ENCODE measurements at regions not wholly inside any gene's neighbourhood (a gene's known extent, or its start where the extent isn't known, plus 50 kb on each side); places are given as distances from the start of the nearest gene placed in this dataset.

DNA sequence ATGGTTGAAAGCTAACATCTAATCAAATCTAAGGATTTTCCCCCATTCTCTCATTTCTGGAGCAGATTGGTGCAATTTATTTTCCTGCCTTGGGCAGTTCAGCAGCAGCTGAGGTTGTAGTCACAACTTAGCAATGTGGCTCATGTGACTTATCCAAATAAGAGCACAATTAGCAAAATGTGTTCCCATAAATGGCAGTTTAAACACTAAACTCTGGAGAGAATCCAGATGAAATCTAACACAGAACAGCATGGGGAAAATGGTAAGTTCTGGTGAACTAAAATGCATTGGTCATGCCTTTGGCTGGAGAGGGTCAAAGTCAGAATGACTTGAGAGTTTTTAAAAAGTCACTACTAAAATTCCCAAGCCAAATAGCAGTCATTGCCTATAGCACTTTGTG is 422.6 kb upstream of the DIPK2B start:
- H3K27ac ChIP-seq (ENCODE audit: extremely low read depth, low read depth, low read length) = no peak overlapping the region
- POLR2A ChIA-PET = no interaction called here
- no peak for FAIRE-seq

More for the DNA sequence above, 422.6 kb upstream of the DIPK2B start:
- Histone ChIP-seq H3K9me1 (ENCODE audit: control insufficient read depth, insufficient read depth, low read length) (no peaks in the 10 kb centered on the region), H3K27me3 (ENCODE audit: control insufficient read depth in 2 of 2, insufficient read depth in 2 of 2, low read length in 2 of 2) (no peaks in the 10 kb centered on the region), H2AFZ (ENCODE audit: low read depth, low read length) (no peak overlapping the region), H3K9me3 (replicated peaks; ENCODE audit: control insufficient read depth, insufficient read depth, low read depth, low read length) (no peaks in the 10 kb centered on the region), H3K4me1 (replicated peaks in 1 of 2; ENCODE audit: control insufficient read depth in 2 of 2, insufficient read depth in 2 of 2, low read length in 2 of 2) (no peaks in the 10 kb centered on the region), H3K36me3 (ENCODE audit: control insufficient read depth, insufficient read depth, low read length) (no peaks in the 10 kb centered on the region), H4K20me1 (replicated peaks; ENCODE audit: control insufficient read depth, insufficient read depth, low read length) (no peaks in the 10 kb centered on the region), H3K4me2 (ENCODE audit: insufficient read depth, low read length) (no peak overlapping the region), H3K4me3 (no peak overlapping the region), H3K79me2 (ENCODE audit: control insufficient read depth, insufficient read depth, low read length) (no peaks in the 10 kb centered on the region), H3K9ac (ENCODE audit: insufficient read depth in 1 of 2, low read depth in 2 of 2, low read length in 2 of 2) (no peak overlapping the region)
- ATAC-seq (no peak), DNase-seq (ENCODE audit: extremely low read depth in 1 of 4, low spot score in 3 of 4) (no peak)
- intact Hi-C loops (cut with micrococcal nuclease) (no loop called here), in situ Hi-C loops (cut with MboI) (no loop called here)
- CTCF ChIA-PET (ENCODE audit: low intra/inter-chr PET ratio) = no interaction called here
- BruUV-seq (replicated peaks) = no TSS peak
- no peak for TF ChIP-seq IRF1 (CRISPR knock-in tag; IDR thresholded peaks at IDR 0.05; ENCODE audit: borderline replicate concordance)
- TF ChIP-seq BCL6 (CRISPR knock-in tag; IDR thresholded peaks at IDR 0.05) = no peak
- TF ChIP-seq TEAD4 (IDR thresholded peaks at IDR 0.05; ENCODE audit: low read length) = no peak
- no peak for TF ChIP-seq TEAD4 (CRISPR knock-in tag; IDR thresholded peaks at IDR 0.05; ENCODE audit: borderline replicate concordance)
- TF ChIP-seq, protein P1, sequence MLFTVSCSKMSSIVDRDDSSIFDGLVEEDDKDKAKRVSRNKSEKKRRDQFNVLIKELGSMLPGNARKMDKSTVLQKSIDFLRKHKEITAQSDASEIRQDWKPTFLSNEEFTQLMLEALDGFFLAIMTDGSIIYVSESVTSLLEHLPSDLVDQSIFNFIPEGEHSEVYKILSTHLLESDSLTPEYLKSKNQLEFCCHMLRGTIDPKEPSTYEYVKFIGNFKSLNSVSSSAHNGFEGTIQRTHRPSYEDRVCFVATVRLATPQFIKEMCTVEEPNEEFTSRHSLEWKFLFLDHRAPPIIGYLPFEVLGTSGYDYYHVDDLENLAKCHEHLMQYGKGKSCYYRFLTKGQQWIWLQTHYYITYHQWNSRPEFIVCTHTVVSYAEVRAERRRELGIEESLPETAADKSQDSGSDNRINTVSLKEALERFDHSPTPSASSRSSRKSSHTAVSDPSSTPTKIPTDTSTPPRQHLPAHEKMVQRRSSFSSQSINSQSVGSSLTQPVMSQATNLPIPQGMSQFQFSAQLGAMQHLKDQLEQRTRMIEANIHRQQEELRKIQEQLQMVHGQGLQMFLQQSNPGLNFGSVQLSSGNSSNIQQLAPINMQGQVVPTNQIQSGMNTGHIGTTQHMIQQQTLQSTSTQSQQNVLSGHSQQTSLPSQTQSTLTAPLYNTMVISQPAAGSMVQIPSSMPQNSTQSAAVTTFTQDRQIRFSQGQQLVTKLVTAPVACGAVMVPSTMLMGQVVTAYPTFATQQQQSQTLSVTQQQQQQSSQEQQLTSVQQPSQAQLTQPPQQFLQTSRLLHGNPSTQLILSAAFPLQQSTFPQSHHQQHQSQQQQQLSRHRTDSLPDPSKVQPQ (CRISPR knock-in tag; IDR thresholded peaks at IDR 0.05; ENCODE audit: borderline replicate concordance) = no peak
- TF ChIP-seq GTF3C2 (IDR thresholded peaks at IDR 0.05; ENCODE audit: borderline replicate concordance, extremely low read depth, insufficient read length) = no peak
- TF ChIP-seq E2F5 (CRISPR knock-in tag; IDR thresholded peaks at IDR 0.05) = no peak
